ENCODE measurements at regions not wholly inside any gene's neighbourhood (a gene's known extent, or its start where the extent isn't known, plus 50 kb on each side); places are given as distances from the start of the nearest gene placed in this dataset.
"Not testable (repeated sequence)": the region's sequence is repeated elsewhere in the genome, so short reads cannot be mapped to it uniquely, and the experiment has no call there.

GRCh38 chr1:146546189-146546588 lies 317.4 kb upstream of the NOTCH2NLA start:
- H3K27ac Mint-ChIP-seq; CTCF ChIA-PET; H3K9me3 Mint-ChIP-seq; H3K27me3 Mint-ChIP-seq; DNase-seq; H3K4me1 Mint-ChIP-seq; H3K4me3 Mint-ChIP-seq; H3K36me3 Mint-ChIP-seq (ENCODE audit: low read depth); POLR2A ChIA-PET: not testable (repeated sequence)

DNA sequence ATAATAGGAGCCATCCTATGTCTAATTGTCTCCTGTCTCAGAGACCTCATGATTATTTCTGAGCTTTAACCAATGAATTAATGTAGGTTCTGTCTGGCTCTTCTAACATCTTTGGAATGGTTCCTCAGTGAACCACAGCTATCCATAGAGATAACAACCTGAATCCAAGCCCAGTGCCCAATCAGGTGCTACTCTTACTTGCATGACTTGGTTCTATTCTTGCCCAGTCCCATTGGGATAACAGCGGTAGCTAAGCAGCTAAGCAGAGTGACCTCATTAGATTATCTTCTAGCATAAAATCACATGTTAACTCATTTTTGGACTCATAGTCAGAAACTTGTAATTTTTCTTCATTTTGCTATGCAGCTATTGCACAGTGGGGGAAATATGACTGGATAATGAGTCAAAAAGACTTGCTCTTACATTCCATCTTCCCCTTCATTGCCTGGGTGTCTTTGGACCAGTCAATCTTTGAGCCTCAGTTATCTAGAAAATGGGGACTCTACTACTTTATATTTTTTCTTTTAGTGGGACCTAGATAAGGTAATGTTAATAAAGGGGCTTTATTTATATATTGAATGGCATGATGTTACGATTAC lies 309.1 kb upstream of the NOTCH2NLA start:
- H3K27me3 Mint-ChIP-seq; DNase-seq; H3K36me3 Mint-ChIP-seq (ENCODE audit: low read depth); H3K9me3 Mint-ChIP-seq; H3K4me1 Mint-ChIP-seq; POLR2A ChIA-PET; H3K4me3 Mint-ChIP-seq; H3K27ac Mint-ChIP-seq; CTCF ChIA-PET: not testable (repeated sequence)

DNA sequence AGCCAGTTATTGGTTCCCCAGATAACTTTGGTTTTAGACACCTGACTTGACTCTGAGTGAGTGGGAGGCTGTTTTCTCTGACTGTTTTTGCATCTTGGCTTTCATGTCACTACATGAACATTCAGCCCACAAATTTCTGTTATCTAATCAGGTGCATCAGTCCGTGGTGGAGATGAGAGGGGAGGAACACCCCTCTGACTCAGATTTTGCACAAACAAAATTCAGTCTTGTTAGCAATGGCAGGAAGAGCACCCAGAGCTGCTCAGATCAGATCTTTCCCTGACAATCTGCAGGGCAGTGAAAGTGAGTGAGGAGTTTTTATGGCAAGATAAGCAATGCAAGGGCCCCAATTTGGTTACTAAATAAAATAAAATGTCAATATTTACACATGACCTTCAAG lies 307.2 kb upstream of the NOTCH2NLA start:
- H3K27me3 Mint-ChIP-seq; POLR2A ChIA-PET; CTCF ChIA-PET; DNase-seq; H3K4me3 Mint-ChIP-seq; H3K27ac Mint-ChIP-seq; H3K36me3 Mint-ChIP-seq (ENCODE audit: low read depth); H3K9me3 Mint-ChIP-seq; H3K4me1 Mint-ChIP-seq: not testable (repeated sequence)

GRCh38 chr1:146535575-146535974 lies 306.8 kb upstream of the NOTCH2NLA start:
- H3K9me3 Mint-ChIP-seq; H3K36me3 Mint-ChIP-seq (ENCODE audit: low read depth); H3K27me3 Mint-ChIP-seq; H3K4me1 Mint-ChIP-seq; CTCF ChIA-PET; H3K4me3 Mint-ChIP-seq; H3K27ac Mint-ChIP-seq; DNase-seq; POLR2A ChIA-PET: not testable (repeated sequence)

- H3K9me3 Mint-ChIP-seq; H3K4me1 Mint-ChIP-seq; H3K36me3 Mint-ChIP-seq (ENCODE audit: low read depth); H3K27ac Mint-ChIP-seq; POLR2A ChIA-PET; H3K4me3 Mint-ChIP-seq; CTCF ChIA-PET; DNase-seq; H3K27me3 Mint-ChIP-seq: not testable (repeated sequence)
Measured at GRCh38 chr1:146530958-146531357, 302.1 kb upstream of the NOTCH2NLA start.

- DNase-seq; H3K4me3 Mint-ChIP-seq; H3K9me3 Mint-ChIP-seq; CTCF ChIA-PET; POLR2A ChIA-PET; H3K4me1 Mint-ChIP-seq; H3K27me3 Mint-ChIP-seq; H3K36me3 Mint-ChIP-seq (ENCODE audit: low read depth); H3K27ac Mint-ChIP-seq: not testable (repeated sequence)
Measured at GRCh38 chr1:146522812-146523211, 294.0 kb upstream of the NOTCH2NLA start.

GRCh38 chr1:146522345-146522744 lies 293.5 kb upstream of the NOTCH2NLA start:
- CTCF ChIA-PET; DNase-seq; H3K4me1 Mint-ChIP-seq; H3K27me3 Mint-ChIP-seq; H3K36me3 Mint-ChIP-seq (ENCODE audit: low read depth); H3K9me3 Mint-ChIP-seq; H3K27ac Mint-ChIP-seq; POLR2A ChIA-PET; H3K4me3 Mint-ChIP-seq: not testable (repeated sequence)

DNA sequence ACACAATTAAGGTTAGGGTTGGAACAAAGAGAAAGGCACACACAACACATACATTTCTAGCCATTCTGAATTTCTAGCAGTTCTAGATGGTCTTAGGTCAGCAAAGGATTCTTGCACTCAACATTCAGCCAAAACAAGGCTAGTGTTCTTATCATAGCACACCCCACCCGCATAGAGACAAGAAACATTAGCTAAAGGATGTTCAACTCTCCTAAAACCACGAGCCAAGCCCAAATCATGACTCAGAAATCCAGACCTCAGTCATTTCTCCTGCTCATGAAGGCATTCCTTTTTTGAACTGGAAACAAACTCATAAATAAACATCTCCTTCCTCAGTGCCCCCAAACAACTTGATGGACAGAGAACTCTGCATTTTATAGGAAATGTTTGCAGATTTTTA lies 293.0 kb upstream of the NOTCH2NLA start:
- H3K36me3 Mint-ChIP-seq (ENCODE audit: low read depth); DNase-seq; H3K27ac Mint-ChIP-seq; H3K9me3 Mint-ChIP-seq; H3K27me3 Mint-ChIP-seq; H3K4me1 Mint-ChIP-seq; H3K4me3 Mint-ChIP-seq; CTCF ChIA-PET; POLR2A ChIA-PET: not testable (repeated sequence)

DNA sequence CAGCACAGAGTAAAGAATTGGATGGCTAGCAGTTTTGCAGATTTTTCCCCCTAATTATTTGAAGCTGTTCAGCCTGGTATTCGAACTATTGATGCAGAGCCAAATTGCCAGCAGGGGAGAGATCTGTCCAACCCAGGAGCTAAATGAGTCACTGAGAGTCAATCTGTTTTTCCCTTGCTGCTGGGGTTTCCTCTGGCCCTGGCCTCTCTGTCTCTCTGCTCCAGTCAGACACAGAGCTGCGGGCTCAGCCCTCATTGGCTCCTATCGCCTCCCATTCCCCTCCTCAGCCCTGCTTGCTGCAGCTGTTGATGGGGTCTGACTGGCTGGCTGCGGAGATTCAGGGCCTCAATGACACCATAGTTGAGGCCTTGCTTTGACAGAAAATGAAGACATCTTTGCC lies 284.9 kb upstream of the NOTCH2NLA start:
- H3K27ac Mint-ChIP-seq; POLR2A ChIA-PET; H3K9me3 Mint-ChIP-seq; H3K4me3 Mint-ChIP-seq; H3K4me1 Mint-ChIP-seq; H3K36me3 Mint-ChIP-seq (ENCODE audit: low read depth); DNase-seq; CTCF ChIA-PET; H3K27me3 Mint-ChIP-seq: not testable (repeated sequence)

- CTCF ChIA-PET; H3K27me3 Mint-ChIP-seq; H3K4me1 Mint-ChIP-seq; H3K27ac Mint-ChIP-seq; H3K9me3 Mint-ChIP-seq; H3K36me3 Mint-ChIP-seq (ENCODE audit: low read depth); POLR2A ChIA-PET; H3K4me3 Mint-ChIP-seq; DNase-seq: not testable (repeated sequence)
Measured at GRCh38 chr1:146511047-146511777, 282.4 kb upstream of the NOTCH2NLA start.

DNA sequence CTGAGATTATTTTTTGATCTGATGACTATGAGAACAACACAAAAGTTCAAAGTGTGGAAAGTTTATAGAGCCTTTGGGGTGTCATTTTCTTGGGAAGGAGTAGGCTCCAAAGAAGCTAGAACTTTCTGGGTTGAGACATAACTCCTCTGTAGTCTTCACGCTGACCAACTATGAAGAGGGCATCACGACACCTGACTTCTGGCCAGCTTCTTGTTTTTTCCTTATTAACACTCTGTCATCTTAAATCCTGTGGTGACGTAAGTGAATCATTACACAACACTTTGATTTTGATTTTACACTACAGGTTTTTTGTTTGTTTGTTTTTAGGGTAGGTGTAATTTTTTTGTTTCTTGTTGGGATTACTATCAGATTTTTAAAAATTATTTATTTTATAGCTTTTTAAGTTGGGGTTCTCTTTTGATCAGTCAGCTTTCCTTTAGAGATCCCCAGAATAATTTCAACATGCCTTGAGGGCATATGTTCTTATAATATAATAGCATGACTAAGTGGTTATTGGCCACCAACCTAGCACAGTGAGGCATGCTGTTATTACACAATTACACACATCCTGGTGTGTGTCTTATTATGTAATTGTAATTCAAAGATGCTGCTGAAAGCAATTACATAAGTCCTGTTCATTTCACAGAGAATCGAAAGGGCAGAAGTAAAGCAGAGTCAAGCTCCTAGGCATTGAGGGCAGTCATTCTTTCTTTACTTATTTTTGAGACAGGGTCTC lies 281.6 kb upstream of the NOTCH2NLA start:
- H3K4me1 Mint-ChIP-seq; POLR2A ChIA-PET; H3K4me3 Mint-ChIP-seq; H3K9me3 Mint-ChIP-seq; H3K27me3 Mint-ChIP-seq; H3K36me3 Mint-ChIP-seq (ENCODE audit: low read depth); DNase-seq; H3K27ac Mint-ChIP-seq; CTCF ChIA-PET: not testable (repeated sequence)

DNA sequence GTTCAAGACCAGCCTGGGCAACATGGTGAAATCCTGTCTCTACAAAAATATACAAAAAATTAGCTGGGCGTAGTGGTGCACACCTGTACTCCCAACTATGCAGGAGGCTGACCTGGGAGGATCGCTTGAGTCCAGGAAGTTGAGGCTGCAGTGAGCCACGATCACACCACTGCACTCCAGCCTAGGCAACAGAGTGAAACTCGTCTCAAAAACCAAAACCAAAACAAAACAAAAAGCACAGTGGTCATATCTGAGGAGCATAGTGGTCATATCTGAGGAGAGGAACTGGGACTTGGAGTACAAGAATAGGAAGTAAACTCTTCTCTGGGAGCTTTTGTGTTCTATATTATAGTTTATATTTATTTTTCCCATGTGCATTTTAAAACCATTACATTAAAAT lies 275.3 kb upstream of the NOTCH2NLA start:
- CTCF ChIA-PET; H3K27me3 Mint-ChIP-seq; POLR2A ChIA-PET; DNase-seq; H3K4me3 Mint-ChIP-seq; H3K36me3 Mint-ChIP-seq (ENCODE audit: low read depth); H3K27ac Mint-ChIP-seq; H3K9me3 Mint-ChIP-seq; H3K4me1 Mint-ChIP-seq: not testable (repeated sequence)

GRCh38 chr1:146487555-146487954 lies 258.7 kb upstream of the NOTCH2NLA start:
- DNase-seq; H3K9me3 Mint-ChIP-seq; H3K27me3 Mint-ChIP-seq; CTCF ChIA-PET; H3K4me1 Mint-ChIP-seq; H3K27ac Mint-ChIP-seq; H3K36me3 Mint-ChIP-seq (ENCODE audit: low read depth); H3K4me3 Mint-ChIP-seq; POLR2A ChIA-PET: not testable (repeated sequence)

DNA sequence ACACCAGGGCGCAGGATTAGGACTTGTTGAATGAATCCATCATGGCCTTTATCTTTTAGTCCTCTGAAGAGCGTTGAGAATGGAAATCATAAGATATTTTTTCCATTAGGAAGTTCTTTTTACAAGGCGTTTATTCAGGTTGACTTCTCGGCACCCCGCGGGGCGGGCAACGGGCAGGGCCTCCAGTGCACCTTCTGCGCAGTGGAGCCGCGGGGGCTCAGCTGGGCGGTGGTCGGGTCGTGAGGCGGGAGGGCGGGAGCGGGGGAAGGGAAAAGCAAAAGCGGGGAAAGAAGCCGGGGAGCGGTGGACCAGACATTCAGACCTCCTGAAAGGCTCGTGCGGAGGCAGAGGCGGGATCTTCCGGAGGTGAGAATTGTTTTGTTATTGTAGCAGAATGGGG lies 258.3 kb upstream of the NOTCH2NLA start:
- H3K4me3 Mint-ChIP-seq; CTCF ChIA-PET; H3K9me3 Mint-ChIP-seq; H3K27ac Mint-ChIP-seq; H3K4me1 Mint-ChIP-seq; POLR2A ChIA-PET; H3K36me3 Mint-ChIP-seq (ENCODE audit: low read depth); DNase-seq; H3K27me3 Mint-ChIP-seq: not testable (repeated sequence)
